ENCODE measurements at regions not wholly inside any gene's neighbourhood (a gene's known extent, or its start where the extent isn't known, plus 50 kb on each side); places are given as distances from the start of the nearest gene placed in this dataset.
"Not testable (repeated sequence)": the region's sequence is repeated elsewhere in the genome, so short reads cannot be mapped to it uniquely, and the experiment has no call there.

- no peak for DNase-seq
These were observed 132.1 kb upstream of the KCNG1 start for GRCh38 chr20:51154708-51155690.

GRCh38 chr20:51153867-51154707 is 131.2 kb upstream of the KCNG1 start:
- DNase-seq, result no peak

- no peak for DNase-seq
These were observed 126.0 kb upstream of the KCNG1 start for GRCh38 chr20:51148941-51149340.

- DNase-seq, result no peak
These were observed 121.6 kb upstream of the KCNG1 start for GRCh38 chr20:51144476-51144875.

DNA sequence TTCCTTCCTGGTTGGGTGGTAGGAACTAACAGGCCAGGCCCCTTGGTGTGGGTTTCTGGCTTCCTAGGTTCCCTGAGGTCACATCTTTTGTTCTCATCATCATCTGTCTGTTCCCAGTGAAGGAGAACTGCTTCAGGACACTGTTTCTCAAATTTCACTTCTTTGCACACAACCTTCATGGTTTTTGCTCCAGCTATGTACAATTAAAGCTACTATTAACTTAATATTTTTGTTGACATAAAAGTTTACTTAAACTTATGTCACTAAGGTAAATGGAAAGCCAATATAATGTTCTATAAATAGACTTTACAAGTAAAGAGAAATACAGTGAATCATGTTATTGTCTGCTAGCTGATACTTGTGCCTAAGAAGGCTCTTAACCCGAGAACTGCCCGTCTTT is 120.7 kb upstream of the KCNG1 start:
- DNase-seq, result no peak

- no peak for DNase-seq
These were observed 119.5 kb upstream of the KCNG1 start for GRCh38 chr20:51142448-51142847.

DNA sequence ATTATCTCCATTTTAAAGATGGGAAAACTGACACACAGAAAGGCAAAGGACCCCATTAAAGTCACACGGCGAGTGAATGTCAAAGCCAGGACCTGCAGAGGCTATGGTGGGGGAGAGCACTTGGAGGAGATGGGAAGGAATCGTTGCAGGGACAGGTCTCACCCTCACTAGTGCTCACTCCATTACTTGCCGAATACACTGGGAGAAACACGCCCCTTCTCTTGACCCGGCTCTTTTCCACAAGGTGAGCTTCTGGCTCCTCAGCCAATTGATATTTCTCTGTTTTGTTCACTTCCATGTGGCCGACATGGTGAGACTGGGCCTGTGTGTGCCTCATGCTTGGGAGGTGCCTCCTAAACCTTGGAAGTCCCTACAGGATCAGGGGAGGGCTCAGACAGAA is 117.8 kb upstream of the KCNG1 start:
- DNase-seq, result no peak

DNA sequence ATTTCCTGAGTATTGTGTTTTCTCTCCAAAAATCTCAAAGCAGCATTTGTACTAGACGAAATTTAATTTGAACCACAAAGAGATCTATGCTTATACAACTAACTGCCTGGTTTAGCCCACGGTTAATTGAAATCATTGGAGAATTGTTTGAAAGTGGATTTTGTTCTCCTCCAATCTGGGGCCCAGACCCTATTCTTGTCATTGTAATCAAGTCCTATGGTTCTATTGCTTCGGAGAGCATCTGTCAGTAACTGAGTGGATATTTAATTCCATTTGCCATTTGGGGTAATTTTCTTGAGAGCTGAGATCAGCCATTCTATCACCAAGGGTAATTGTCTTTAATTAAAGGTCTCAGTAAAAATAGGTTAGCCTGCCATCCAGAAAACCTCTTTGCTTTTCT is 117.0 kb upstream of the KCNG1 start:
- DNase-seq, result peak; percentile 91

GRCh38 chr20:51138576-51138975 is 115.7 kb upstream of the KCNG1 start:
- DNase-seq, result no peak

GRCh38 chr20:51137461-51137860 is 114.6 kb upstream of the KCNG1 start:
- no peak for DNase-seq

DNA sequence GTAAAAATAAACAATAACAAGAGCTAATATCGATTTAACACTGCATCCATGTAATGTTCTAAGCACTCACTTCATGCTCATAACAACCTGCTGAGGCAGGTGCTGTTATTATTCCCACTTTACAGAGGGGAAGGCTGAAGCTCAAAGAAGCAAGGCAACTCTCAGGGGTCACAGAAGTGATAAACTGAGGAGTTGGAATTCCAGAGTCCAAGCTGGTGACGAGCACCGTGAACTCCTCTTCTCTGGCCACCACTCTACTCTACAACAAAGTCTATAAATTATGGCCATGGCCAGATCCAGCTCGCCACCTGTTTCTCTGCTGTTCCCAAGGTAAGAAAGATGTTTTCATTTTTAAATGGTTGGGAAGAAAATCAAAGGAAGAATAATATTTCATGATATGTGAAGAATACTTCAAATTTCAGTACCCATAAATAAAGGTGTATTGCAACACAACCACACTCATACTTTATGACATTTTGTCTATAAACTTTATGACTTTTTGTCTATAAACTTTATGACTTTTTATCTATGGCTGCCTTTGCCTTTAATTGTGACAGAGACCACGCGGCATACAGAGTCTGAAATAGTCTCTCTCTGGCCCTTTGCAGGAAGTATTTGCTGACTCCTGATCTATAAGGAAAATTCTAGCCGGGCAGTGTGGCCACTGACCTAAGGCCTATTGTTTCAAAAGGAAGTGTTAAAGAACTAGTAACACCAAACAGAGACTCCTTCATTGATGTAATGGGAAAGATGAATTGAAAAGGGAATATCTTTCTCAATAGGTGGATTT is 113.2 kb upstream of the KCNG1 start:
- DNase-seq, result no peak

GRCh38 chr20:51134405-51134804 is 111.5 kb upstream of the KCNG1 start:
- no peak for DNase-seq

DNA sequence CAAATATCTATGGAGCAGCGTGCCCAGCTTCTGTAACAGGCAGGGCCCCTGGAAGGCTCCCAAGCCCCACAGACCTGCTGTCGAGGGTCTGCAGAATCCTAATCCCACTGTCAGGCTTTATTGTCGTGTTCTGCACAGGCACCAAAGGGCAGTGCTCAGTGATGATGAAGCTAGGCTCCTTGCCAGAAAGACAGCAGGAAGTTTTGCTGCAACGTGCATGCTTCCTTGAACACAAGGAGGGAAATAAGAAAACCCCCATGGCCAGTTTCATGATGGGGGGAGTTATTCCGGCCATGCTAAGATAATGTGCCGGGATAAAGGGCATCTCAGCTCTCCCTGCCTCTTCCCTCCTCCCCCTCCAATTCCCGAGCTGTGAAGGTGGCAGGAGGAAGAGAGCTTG is 109.4 kb upstream of the KCNG1 start:
- DNase-seq, result no peak

DNA sequence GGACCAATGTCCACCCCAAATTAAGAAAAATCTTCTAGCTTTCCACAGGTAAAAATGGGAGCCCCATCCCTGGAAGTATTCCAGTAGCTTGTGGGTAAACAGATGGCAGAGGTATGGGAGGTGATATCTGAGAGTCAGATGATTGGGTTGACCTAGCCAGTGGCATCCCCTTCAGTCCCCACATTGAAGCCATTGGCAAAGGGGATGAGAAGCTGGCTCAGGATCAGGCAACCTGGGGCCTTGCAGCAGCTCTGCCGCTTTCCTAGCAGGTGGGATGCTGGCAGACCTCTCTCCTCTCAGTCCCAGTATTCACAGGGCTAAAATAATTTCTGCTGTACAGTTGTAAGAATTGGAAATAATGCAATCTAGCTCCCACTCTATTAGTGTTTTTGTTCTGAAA is 108.9 kb upstream of the KCNG1 start:
- no peak for DNase-seq

GRCh38 chr20:51129147-51129776 is 106.4 kb upstream of the KCNG1 start:
- DNase-seq, result no peak

DNA sequence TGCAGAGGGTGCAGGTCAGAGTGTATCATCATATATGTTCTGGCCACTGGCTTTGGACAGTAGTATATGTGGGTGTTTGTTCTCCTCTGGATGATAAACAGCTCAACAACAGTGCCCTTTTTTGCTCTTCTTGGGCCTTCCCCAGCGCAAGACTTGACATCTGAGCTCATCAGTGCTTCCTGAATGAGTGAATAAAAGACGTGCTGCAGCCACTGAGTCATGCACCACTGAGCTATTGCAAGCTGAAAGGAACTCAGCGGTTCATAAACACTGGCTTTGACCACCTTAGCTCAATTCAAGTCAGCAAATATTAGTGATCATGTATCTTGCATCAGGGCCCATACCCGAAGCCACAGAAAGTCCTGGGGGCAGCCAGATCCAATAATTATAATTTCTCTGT is 105.3 kb upstream of the KCNG1 start:
- DNase-seq, result no peak

- DNase-seq, result no peak
These were observed 104.8 kb upstream of the KCNG1 start for GRCh38 chr20:51127713-51128112.

- DNase-seq, result no peak
These were observed 103.4 kb upstream of the KCNG1 start for GRCh38 chr20:51126337-51126736.

DNA sequence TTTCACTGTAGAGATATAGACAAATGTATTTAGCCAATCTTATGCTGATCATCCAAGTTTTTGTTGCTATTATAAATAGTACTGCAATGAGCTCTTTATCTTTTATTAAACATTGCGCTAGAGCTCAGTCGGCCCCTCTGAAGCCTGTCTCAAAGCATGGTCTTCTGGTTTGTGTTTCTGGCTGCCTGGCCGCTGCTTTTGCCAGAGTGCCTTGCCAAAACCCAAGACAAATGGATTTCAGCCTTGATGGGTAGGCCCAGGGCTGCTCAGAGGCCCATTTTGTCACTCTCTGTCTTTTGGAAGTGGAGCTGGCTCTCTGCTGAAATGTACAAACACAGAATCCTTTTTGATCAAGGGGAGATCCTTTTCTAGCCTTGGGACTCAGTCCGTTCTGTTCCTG is 102.9 kb upstream of the KCNG1 start:
- DNase-seq, result no peak

- DNase-seq, result no peak
These were observed 102.2 kb upstream of the KCNG1 start for GRCh38 chr20:51125105-51125504.

DNA sequence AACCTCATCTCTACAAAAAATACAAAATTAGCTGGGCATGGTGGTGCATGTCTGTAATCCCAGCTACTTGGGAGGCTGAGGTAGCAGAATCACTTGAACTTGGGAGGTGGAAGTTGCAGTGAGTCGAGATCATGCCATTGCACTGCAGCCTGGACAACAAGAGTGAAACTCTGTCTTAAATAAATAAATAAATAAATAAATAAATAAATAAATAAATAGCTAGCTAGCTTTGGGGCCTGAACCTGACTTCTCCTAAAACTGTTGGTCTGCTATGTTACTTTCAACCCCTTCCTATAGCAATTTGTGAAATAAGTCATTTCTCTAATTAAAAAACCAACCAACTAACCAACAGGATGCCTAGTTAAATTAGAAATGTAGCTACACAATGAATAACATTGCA is 101.0 kb upstream of the KCNG1 start:
- not testable (repeated sequence) for DNase-seq

GRCh38 chr20:51122931-51123658 is 100.2 kb upstream of the KCNG1 start:
- DNase-seq, result no peak

Data from NCI-H1436 (cell line).